Suprapubic skin (tissue), 4 donors: ENCODE measurements at regions not wholly inside any gene's neighbourhood (a gene's known extent, or its start where the extent isn't known, plus 50 kb on each side); places are given as distances from the start of the nearest gene placed in this dataset.

Experiments used
- CTCF ChIP-seq, 2 donors: fragments of 200-600 bp in 1 of 2; fragments of 450-650 bp in 1 of 2; sonication (generic) in 1 of 2; IDR thresholded peaks; one replicate each; pipeline ENCODE4 v1.5.1; 2016 to 2019; ENCODE audit warnings: antibody characterized with exemption in 2 of 2, mild to moderate bottlenecking in 1 of 2, moderate library complexity in 1 of 2
- EP300 ChIP-seq: sonication (generic); formaldehyde crosslinking; IDR thresholded peaks from one replicate; pipeline ENCODE4 v1.6.1; 2017; ENCODE audit warnings: antibody characterized with exemption
- POLR2A ChIP-seq, 2 donors: fragments of 450-650 bp; IDR thresholded peaks; one replicate each; pipeline ENCODE4 v1.6.1; 2017; ENCODE audit warnings: antibody characterized with exemption in 2 of 2, mild to moderate bottlenecking in 2 of 2, moderate library complexity in 2 of 2
- POLR2AphosphoS5 ChIP-seq, 3 donors: sonication (generic); formaldehyde crosslinking; IDR thresholded peaks; one replicate each; pipeline ENCODE4 v1.6.1; 2017; ENCODE audit warnings: antibody characterized with exemption in 3 of 3

GRCh38 chr1:72564749-72565148, 282.4 kb upstream of the NEGR1 start:
- TF ChIP-seq CTCF (IDR thresholded peaks at IDR 0.05) (no peak), POLR2A (IDR thresholded peaks at IDR 0.05) (no peak), EP300 (no peak), POLR2AphosphoS5 (IDR thresholded peaks at IDR 0.05) (no peak)
